ENCODE measurements at regions not wholly inside any gene's neighbourhood (a gene's known extent, or its start where the extent isn't known, plus 50 kb on each side); places are given as distances from the start of the nearest gene placed in this dataset.
A peak's percentile ranks its signal among the peaks of the same experiment; 100 is the strongest.

DNA sequence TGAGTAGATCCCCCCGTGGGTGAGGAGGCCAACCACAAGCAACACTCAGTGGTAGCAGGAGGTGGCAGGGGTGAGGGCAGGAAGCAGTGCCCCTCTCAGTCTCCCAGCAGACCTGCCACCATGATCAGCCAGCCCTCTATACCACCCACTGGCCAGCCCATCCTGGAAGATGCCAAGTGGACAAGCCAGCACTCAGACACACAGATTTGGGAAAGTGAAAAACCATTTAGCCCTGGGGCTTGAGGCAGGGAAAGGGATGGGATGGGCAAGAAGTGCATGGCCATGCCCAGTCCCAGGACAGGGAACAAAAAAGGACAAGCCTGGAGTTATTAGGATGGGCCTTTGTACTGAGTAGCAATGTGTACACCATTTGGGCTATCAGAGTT, 76.9 kb downstream of the HFE start:
- TF ChIP-seq, protein P1, sequence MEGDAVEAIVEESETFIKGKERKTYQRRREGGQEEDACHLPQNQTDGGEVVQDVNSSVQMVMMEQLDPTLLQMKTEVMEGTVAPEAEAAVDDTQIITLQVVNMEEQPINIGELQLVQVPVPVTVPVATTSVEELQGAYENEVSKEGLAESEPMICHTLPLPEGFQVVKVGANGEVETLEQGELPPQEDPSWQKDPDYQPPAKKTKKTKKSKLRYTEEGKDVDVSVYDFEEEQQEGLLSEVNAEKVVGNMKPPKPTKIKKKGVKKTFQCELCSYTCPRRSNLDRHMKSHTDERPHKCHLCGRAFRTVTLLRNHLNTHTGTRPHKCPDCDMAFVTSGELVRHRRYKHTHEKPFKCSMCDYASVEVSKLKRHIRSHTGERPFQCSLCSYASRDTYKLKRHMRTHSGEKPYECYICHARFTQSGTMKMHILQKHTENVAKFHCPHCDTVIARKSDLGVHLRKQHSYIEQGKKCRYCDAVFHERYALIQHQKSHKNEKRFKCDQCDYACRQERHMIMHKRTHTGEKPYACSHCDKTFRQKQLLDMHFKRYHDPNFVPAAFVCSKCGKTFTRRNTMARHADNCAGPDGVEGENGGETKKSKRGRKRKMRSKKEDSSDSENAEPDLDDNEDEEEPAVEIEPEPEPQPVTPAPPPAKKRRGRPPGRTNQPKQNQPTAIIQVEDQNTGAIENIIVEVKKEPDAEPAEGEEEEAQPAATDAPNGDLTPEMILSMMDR (IDR thresholded peaks at IDR 0.05; ENCODE audit: insufficient read depth, low read depth, low read length, missing control alignments), result no peak
- no peak overlapping the region for H3K4me3 ChIP-seq (ENCODE audit: low read depth, low read length)
- no peak for DNase-seq (ENCODE audit: low read depth)

DNA sequence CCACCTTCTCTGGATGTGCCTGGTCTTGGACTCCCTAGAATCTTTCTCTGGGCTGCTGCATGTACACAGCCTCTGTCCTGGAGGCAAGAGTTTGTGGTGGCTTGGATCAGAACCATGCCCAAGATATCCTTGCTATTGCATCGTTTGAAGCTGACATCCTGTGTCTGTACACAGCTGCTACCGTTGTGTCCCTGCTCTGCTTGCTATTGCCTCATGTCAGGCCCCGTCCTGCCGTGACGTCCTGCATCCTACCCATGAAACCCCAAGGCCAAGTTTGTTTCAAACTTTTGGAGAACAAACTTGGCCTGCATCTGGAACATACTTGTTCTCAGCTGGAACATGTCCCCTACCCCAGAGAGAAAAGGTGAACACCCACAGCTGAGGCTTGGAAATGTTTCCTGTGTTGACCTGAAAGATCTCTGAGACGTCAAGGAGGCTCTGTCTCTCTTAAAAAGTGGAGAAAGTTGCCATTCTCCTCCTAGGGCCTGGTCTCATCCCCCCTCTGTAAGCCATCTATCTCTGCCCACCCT, 78.1 kb downstream of the HFE start:
- DNase-seq (ENCODE audit: low read depth), result no peak
- TF ChIP-seq, protein P1 (IDR thresholded peaks at IDR 0.05; ENCODE audit: insufficient read depth, low read depth, low read length, missing control alignments), result no peak
- no peak overlapping the region for H3K4me3 ChIP-seq (ENCODE audit: low read depth, low read length)

DNA sequence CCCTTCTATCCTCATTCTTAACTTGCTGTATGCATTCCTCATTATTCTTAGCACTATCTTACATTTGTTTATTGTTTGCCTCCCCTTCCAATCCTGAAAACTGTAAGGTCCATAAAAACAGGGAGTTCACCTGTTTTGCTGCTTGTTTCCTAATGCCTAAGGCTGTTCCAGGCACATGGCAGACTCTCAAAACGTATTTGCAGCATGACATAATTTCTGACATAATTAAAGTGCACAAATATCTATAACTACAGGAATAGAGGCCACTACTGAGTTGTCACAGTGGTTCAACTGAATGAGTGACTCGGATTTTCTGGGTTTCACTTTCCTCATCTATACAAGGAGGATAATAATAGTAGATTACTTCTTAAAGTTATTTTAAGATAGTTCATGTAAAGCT, 83.0 kb downstream of the HFE start:
- TF ChIP-seq, protein P1 (IDR thresholded peaks at IDR 0.05; ENCODE audit: insufficient read depth, low read depth, low read length, missing control alignments), result no peak
- DNase-seq (ENCODE audit: low read depth), result peak; percentile 50
- H3K4me3 ChIP-seq (ENCODE audit: low read depth, low read length), result peak overlapping the region; percentile 84

DNA sequence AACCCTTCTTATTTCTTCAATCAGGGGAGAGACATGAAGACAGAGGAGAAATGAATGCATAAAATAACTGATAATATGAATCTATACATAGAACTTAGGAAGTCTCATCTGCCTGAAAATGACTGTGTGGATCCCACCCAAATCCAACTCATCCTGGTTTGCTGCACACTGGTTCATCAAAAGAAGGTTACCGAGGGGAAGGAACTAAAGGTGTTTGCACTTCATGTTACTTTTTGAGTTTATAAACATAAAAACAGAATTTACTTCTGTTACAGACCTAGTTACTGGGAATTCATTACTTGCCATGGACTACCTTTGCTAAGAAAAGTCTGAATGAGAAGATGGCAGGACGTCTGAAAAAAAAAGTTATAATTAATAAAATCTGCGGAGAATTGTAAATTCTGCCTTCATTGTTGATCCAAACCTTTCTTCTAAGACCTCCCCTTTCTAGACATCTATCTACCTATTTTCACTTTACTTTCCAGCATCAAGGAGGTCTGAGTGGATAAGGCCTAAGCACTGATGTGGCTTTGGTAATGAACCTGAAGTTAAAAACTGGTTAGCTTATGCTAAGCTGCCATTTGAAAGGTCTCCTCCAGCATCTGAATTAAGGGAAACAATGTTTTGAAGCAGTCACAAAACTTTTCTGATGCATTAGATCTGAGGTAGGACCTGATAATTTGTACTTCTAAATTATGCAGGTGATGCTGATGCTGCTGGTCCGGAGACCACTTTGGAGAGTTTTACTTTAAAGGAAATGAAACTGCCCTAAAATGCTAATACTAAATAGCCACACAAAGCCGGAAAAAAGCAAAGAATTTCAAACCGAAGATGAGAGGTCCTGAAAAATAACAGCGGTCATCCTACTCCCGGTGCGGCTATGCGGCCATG, 84.0 kb downstream of the HFE start:
- DNase-seq (ENCODE audit: low read depth), result no peak
- H3K4me3 ChIP-seq (ENCODE audit: low read depth, low read length), result peak overlapping the region; percentile 84
- TF ChIP-seq, protein P1 (IDR thresholded peaks at IDR 0.05; ENCODE audit: insufficient read depth, low read depth, low read length, missing control alignments), result no peak

DNA sequence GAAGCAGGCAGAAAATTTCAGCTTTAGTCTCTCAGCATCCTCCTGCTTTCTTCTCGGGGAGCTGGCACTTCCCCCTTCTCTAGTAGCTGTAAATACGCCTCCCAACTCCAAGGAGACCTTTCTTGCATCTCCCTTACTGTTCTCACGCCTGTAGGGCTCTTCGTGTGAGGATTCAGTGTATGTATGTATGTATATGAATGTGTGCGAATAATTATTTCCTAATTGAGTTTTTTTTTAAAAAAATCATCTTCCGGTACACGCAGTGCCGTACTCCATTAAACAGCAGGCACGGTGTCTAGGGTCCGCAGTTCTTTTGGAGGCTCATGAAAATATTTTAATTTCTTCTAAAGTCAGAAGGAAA, 85.4 kb downstream of the HFE start:
- TF ChIP-seq, protein P1 (IDR thresholded peaks at IDR 0.05; ENCODE audit: insufficient read depth, low read depth, low read length, missing control alignments), result no peak
- peak overlapping the region; percentile 84 for H3K4me3 ChIP-seq (ENCODE audit: low read depth, low read length)
- peak; percentile 69 for DNase-seq (ENCODE audit: low read depth)

DNA sequence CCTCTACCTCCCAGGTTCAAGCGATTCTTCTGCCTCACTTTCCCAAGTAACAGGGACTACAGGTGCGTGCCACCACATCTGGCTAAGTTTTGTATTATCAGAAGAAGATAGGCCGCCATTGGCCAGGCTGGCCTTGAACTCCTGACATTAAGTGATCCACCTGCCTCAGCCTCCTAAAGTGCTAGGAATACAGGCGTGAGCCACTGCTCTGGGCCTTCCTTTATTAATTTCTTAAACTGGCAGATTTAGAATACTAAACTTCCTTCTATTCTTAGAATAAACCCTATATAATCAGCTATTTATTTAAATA, 86.6 kb downstream of the HFE start:
- peak overlapping the region; percentile 84 for H3K4me3 ChIP-seq (ENCODE audit: low read depth, low read length)
- TF ChIP-seq, protein P1 (IDR thresholded peaks at IDR 0.05; ENCODE audit: insufficient read depth, low read depth, low read length, missing control alignments), result no peak
- DNase-seq (ENCODE audit: low read depth), result peak; percentile 35

All from GM12865 (cell line).